Keratinocyte (primary cell): ENCODE measurements at regions not wholly inside any gene's neighbourhood (a gene's known extent, or its start where the extent isn't known, plus 50 kb on each side); places are given as distances from the start of the nearest gene placed in this dataset.
A peak's percentile ranks its signal among the peaks of the same experiment; 100 is the strongest.

Source experiments
- DNase-seq: peaks from one replicate; pipeline ENCODE4 v3.0.0-alpha.2; 2011; ENCODE audit warnings: low read depth, missing footprints, low spot score
- FAIRE-seq: peaks from 2 replicates; lab custom pipeline; 2011; peaks lifted over from hg19 to GRCh38; lab: Jason Lieb, UNC
- H2AFZ ChIP-seq: 2 replicates; pipeline ENCODE4 v1.6.0; 2012; ENCODE audit warnings: low read length, control low read depth, inconsistent platforms; ENCODE audit not compliant: control insufficient read depth
- H3K27ac ChIP-seq: 2 replicates; pipeline ENCODE4 v1.5.1; 2011; ENCODE audit warnings: low read length; ENCODE audit not compliant: control insufficient read depth, insufficient read depth
- H3K27me3 ChIP-seq: 3 replicates; pipeline ENCODE4 v1.6.0; 2011; ENCODE audit warnings: low read length; ENCODE audit not compliant: control insufficient read depth, insufficient read depth; ENCODE audit errors: extremely low read depth
- H3K36me3 ChIP-seq, 2 experiments: 2 replicates in 1 of 2; 3 replicates in 1 of 2; pipeline ENCODE4 v1.5.1; 2011; ENCODE audit warnings: low read length in 2 of 2, mild to moderate bottlenecking in 1 of 2; ENCODE audit not compliant: control insufficient read depth in 2 of 2, insufficient read depth in 2 of 2; ENCODE audit errors: extremely low read depth in 1 of 2
- H3K4me1 ChIP-seq: 3 replicates; pipeline ENCODE4 v1.5.1; 2011; ENCODE audit warnings: low read length; ENCODE audit not compliant: control insufficient read depth, insufficient read depth; ENCODE audit errors: extremely low read depth
- H3K4me2 ChIP-seq: 3 replicates; pipeline ENCODE4 v1.6.0; 2011; ENCODE audit warnings: low read depth, low read length; ENCODE audit not compliant: control insufficient read depth, insufficient read depth; ENCODE audit errors: extremely low read depth
- H3K4me3 ChIP-seq, 3 experiments: fragments of 200-600 bp in 1 of 3; sonication (generic) in 1 of 3; 2 replicates in 2 of 3; 3 replicates in 1 of 3; pipeline ENCODE4 v1.5.1; 2011 to 2016; ENCODE audit warnings: low read length in 3 of 3, mild to moderate bottlenecking in 3 of 3, control low read depth in 2 of 3, inconsistent platforms in 1 of 3, low read depth in 1 of 3, mixed read lengths in 1 of 3, mixed run types in 1 of 3, moderate library complexity in 1 of 3; ENCODE audit not compliant: control insufficient read depth in 2 of 3, insufficient read depth in 2 of 3; ENCODE audit errors: extremely low read depth in 1 of 3
- H3K79me2 ChIP-seq: 2 replicates; pipeline ENCODE4 v1.6.0; 2012; ENCODE audit warnings: low read length; ENCODE audit not compliant: control insufficient read depth, insufficient read depth
- H3K9ac ChIP-seq: 3 replicates; pipeline ENCODE4 v1.6.0; 2011; ENCODE audit warnings: low read length; ENCODE audit not compliant: control insufficient read depth, insufficient read depth; ENCODE audit errors: extremely low read depth
- H3K9me1 ChIP-seq: 3 replicates; pipeline ENCODE4 v1.6.0; 2011; ENCODE audit warnings: low read length; ENCODE audit not compliant: control insufficient read depth, insufficient read depth; ENCODE audit errors: extremely low read depth
- H3K9me3 ChIP-seq: 2 replicates; pipeline ENCODE4 v1.5.1; 2012; ENCODE audit warnings: low read depth, low read length; ENCODE audit not compliant: control insufficient read depth
- H4K20me1 ChIP-seq: 3 replicates; pipeline ENCODE4 v1.6.0; 2011; ENCODE audit warnings: low read length; ENCODE audit not compliant: control insufficient read depth, insufficient read depth; ENCODE audit errors: extremely low read depth
- CTCF ChIP-seq, 3 experiments: IDR thresholded peaks in 1 of 3; conservative IDR thresholded peaks in 1 of 3; optimal IDR thresholded peaks in 1 of 3; 2 replicates in 2 of 3; 3 replicates in 1 of 3; pipeline versions ENCODE3 to v1.5.1; 2011; ENCODE audit warnings: low read length in 3 of 3, mild to moderate bottlenecking in 3 of 3, moderate library complexity in 2 of 3, control low read depth in 1 of 3, inconsistent platforms in 1 of 3; ENCODE audit not compliant: insufficient read depth in 2 of 3; ENCODE audit errors: extremely low read depth in 1 of 3
- EZH2 ChIP-seq: IDR thresholded peaks from one replicate; pipeline ENCODE4 v1.6.1; 2012; ENCODE audit warnings: inconsistent platforms, mild to moderate bottlenecking, low read length, moderate library complexity
- dilution Hi-C: fragments of 300-500 bp; cut with MboI; formaldehyde crosslinking; loops from one replicate; pipeline ENCODE4 v1.7.0; 2020; ENCODE audit warnings: low sequenced_read_pairs; ENCODE audit not compliant: extremely low pct_ligation_motif_present

GRCh38 chr1:90579212-90579802 lies 137.8 kb downstream of the BARHL2 start:
- no peaks in the 10 kb centered on the region for H4K20me1 ChIP-seq
- TF ChIP-seq CTCF (optimal IDR thresholded peaks at IDR 0.05 in 1 of 3, IDR thresholded peaks at IDR 0.05 in 1 of 3, conservative IDR thresholded peaks at IDR 0.05 in 1 of 3; ENCODE audit: extremely low read depth in 1 of 3, insufficient read depth in 2 of 3, low read length in 3 of 3) (peak in 2 of 3 experiments; percentile 42 to 53), EZH2 (no peak)
- no peaks in the 10 kb centered on the region for H3K4me1 ChIP-seq
- no peak overlapping the region for H3K27ac ChIP-seq
- no peaks in the 10 kb centered on the region for H3K9me1 ChIP-seq
- no peaks in the 10 kb centered on the region for H3K36me3 ChIP-seq
- no peak overlapping the region for H3K9ac ChIP-seq
- H3K9me3 ChIP-seq, result no peaks in the 10 kb centered on the region
- H3K4me3 ChIP-seq, result no peak overlapping the region
- H3K27me3 ChIP-seq, result no peaks in the 10 kb centered on the region
- no peak overlapping the region for H2AFZ ChIP-seq
- dilution Hi-C loops, result no loop called here
- no peak overlapping the region for H3K4me2 ChIP-seq
- no peak for DNase-seq
- no peak for FAIRE-seq
- no peaks in the 10 kb centered on the region for H3K79me2 ChIP-seq

- TF ChIP-seq EZH2 (no peak), CTCF (optimal IDR thresholded peaks at IDR 0.05 in 1 of 3, IDR thresholded peaks at IDR 0.05 in 1 of 3, conservative IDR thresholded peaks at IDR 0.05 in 1 of 3; ENCODE audit: extremely low read depth in 1 of 3, insufficient read depth in 2 of 3, low read length in 3 of 3) (no peak)
- Histone ChIP-seq H2AFZ (no peak overlapping the region), H4K20me1 (no peaks in the 10 kb centered on the region), H3K27ac (no peak overlapping the region), H3K9ac (no peak overlapping the region), H3K4me1 (no peaks in the 10 kb centered on the region), H3K36me3 (no peaks in the 10 kb centered on the region), H3K79me2 (no peaks in the 10 kb centered on the region), H3K4me3 (no peak overlapping the region), H3K27me3 (no peaks in the 10 kb centered on the region), H3K9me3 (no peaks in the 10 kb centered on the region), H3K9me1 (no peaks in the 10 kb centered on the region), H3K4me2 (no peak overlapping the region)
- no peak for DNase-seq
- dilution Hi-C loops, result no loop called here
- FAIRE-seq, result no peak
Observed at GRCh38 chr1:90574692-90575370, 142.3 kb downstream of the BARHL2 start.
